Myocyte (in vitro differentiated cells): ENCODE measurements at regions not wholly inside any gene's neighbourhood (a gene's known extent, or its start where the extent isn't known, plus 50 kb on each side); places are given as distances from the start of the nearest gene placed in this dataset.

Source experiments
- DNase-seq: peaks from one replicate; pipeline ENCODE4 v3.0.0-alpha.2; 2012; ENCODE audit warnings: low read depth

DNA sequence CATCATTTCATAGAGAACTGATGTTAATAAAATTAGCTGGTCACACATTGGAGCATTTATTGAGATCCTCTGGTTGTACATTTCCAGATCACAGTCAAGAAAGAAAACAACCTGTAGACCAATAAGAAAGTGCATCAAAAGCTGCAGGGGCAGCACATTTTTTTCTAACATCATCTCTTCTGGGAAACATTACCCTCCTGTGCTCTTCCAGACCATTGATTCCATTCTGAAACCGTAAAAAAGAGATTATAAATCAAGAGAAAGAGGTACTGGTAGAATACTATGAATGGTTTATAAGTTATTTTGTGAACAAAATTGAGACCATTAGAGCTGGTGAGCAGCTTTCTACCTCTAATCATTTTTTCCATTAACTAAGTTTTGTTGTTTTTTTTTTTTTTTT lies 1548.2 kb upstream of the CELF4 start:
- no peak for DNase-seq

DNA sequence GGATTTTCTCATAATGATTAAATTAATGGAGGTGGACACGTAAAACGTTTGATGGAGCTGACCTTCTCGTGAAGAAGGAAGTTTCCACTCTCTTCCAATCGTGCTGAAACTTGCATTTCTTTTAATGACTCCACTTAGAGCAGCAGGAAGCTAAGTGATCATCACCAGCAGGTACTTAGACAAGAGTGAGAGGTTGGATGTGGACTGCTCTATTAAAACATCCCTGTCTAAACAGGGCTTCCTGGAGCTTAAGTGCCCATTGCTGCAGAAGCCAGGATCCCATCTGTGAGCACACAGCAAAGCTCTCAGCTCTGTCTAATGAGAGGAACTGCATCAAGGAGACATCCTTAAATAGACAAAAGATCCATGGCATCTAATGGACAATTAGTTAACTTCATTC lies 1539.5 kb upstream of the CELF4 start:
- no peak for DNase-seq

DNA sequence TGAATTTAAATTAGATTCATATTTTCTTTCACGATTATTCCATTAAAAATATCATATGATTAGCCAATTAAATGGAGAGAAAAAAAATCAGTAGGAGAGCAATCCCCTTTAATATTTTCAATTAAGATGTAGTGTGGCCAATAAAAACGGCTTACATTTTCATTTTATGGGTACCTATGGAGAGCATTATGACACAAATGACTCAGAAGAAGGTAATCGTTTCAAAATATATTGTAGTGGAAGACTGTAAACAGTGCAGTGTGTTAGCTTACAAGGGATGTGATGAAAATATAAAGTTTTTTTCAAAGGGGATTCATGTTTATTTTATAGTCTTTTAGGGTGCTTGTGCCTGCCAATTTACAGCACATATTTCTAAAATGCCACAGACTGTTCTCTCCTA lies 1507.4 kb upstream of the CELF4 start:
- no peak for DNase-seq

DNA sequence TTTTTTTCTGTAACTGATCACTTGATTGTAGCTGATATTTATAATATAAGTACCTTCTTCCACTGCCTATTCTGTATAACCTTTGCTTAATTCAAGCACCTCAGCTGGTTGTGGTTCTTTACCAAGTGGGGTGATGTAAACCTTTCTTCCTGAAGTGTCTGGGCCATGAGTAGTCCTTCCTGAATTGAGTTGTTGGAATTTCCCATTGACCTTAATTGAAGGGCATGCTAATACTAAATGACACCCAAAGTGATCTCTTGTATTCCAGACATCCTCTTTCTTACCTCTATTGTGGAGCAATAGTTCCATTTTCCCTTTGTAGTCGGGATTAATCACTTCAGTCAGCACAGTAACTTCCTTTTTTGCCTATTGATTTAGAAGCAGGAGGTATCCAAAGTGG lies 1496.8 kb upstream of the CELF4 start:
- no peak for DNase-seq

DNA sequence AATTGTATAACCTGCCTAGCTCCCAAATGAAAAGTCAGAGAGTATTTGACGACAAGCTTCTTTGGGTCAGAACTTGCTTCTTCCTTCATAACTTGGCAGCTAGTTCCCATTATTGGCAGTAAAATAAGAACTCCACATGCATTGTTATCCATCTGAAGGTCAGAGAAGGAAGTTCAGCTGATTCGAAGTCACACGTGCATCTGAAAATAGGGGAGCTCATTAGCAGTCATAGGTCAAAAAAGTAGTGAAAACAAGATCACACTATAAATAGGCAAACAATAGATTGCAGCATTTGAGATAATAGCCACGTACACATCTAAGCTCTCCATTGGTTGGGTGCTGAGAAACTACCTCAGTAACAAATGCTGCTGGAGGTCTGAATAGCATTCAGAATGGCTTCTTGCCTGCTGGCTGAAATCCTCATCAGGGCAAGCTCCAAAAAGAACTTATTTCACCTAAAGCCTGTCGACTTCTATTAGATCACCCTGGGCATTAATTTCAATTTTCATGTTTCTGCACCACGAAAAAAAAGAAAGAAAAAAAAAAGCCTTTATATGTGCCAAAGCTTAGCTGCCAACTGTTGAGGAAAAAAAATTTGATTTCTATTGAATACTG lies 1492.9 kb upstream of the CELF4 start:
- no peak for DNase-seq

DNA sequence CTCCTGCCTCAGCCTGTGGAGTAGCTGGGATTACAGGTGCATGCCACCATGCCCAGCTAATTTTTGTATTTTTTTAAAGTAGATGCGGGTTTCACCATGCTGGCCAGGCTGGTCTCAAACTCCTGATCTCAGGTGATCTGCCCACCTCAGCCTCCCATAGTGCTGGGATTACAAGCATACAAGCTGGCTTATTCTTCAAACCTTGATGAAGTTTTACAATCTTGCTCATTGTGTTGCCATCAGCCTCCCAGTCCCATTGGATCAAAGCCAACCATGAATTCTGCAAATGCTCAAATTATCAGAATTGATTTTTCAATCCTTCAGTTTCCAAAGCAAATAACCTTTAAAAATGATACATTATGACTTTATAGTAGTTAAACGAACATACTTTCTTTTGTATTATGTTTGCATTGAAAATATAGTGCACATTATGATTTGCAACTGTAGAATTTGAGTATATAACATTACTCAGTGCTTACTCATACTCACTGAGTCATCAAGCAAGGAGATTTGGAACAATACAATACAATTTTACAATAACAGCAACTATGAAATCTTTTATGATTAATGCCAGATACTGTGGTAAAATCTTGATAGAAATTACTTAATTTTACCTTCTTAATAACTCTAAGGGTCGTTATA lies 1491.9 kb upstream of the CELF4 start:
- no peak for DNase-seq

DNA sequence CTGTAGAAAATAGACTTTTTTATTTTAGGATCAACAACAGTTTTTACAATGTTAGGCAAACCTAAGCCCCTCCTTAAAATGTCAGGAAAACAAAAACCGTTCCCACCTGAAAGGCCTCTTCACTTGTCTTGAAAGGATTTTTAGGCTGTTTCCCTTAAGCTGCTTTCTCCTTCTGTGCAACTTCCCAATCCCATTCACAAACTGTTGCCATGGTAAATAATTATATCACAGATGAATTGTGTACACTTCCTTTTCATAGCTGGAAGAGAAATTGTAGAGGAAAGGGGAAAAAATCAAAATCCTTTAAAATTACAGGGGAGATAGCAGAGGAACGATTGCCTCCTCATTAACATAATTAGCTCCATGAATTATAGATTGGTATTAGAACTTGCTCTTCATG lies 1488.0 kb upstream of the CELF4 start:
- no peak for DNase-seq

DNA sequence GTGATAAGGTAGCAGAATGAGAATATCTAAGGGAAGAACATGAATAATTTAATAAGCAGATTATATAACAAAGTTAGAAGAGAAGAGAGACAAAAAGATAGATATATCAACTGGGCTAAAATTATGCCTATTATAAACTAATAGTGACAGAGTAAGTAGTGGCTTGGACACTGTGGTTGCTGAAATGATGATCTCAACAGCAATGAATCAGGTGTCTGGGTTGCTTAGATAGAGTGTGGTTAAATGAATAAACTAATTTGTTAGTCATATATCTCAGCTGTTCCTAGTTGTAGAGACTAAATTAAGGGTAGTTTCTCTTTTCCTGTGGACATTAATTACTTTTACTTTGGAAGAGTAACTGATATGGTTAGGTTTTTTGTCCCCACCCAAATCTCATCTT lies 1485.4 kb upstream of the CELF4 start:
- DNase-seq, result peak; percentile 38

DNA sequence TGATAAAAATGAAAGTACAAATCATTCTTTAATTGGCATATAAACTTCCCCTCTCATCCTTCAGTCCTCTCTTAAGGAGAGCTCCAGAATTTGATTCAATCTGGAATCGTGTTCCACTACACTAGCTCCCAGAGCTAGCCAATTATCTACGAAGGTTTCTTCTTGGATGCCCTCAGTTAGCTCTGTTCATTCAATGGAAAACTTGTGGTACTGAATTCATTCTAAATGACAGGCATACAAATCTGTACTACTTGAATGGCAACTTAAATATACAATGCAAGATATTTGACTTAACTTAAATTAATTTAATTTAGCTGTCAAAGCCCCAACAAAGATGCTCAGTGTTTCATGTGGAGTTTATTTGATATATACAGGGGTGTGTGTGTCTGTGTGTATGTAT lies 1474.2 kb upstream of the CELF4 start:
- DNase-seq, result no peak

DNA sequence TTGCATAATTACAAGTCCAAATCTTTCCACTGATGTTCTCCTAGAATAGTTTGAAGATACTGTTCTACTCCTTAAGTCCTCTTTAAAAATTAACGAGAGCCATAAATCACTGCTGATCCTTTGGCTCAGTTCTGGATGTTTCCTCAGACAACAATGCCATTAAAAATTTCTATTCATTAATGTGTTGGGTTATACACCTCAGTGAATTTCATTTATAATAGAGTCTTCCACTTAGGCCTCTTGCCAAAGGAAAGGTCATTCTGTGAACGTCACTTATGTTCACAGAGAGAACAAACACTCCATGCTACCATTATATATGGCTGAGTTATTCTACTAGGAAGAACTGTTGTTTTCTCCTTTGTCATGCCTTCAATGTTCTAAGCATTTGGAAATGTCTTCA lies 1472.3 kb upstream of the CELF4 start:
- DNase-seq, result no peak

DNA sequence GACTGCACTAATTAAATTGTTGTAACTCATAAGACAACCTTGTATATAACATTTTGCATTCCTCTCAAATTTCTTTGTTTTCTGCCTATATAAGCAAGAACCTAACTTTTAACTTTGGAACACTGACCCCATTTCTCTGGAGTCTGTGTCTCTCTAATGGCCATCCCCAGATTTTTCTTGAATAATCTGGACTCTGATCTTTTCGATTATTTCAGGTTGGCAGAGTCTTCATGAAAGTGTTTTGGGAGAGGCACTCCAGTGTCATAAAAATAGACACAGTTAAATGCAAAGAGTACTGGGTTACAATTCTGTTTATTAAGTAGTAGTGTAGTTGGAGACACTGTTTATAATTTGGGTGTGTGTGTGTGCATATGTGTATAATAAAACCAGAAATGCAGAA lies 1467.7 kb upstream of the CELF4 start:
- DNase-seq, result no peak

DNA sequence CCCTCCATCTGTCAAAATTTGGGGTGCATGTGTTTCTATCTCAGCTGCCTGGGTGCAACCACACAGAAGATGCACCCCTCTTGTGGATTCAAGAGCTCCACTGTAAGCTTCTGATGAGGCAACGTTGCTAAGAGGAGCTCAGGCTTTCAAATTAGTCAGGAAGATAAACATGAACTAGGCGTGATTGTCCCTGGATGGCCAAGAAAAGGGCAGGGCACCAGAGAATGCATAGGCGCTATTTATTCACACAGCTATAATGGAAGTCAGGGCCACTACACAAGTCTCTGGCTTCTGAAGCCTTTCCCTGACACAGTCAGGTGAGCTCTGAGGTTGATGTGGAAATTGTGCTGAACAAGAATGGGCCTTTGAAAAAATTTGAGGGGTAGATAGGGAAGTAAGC lies 1466.0 kb upstream of the CELF4 start:
- DNase-seq, result no peak

DNA sequence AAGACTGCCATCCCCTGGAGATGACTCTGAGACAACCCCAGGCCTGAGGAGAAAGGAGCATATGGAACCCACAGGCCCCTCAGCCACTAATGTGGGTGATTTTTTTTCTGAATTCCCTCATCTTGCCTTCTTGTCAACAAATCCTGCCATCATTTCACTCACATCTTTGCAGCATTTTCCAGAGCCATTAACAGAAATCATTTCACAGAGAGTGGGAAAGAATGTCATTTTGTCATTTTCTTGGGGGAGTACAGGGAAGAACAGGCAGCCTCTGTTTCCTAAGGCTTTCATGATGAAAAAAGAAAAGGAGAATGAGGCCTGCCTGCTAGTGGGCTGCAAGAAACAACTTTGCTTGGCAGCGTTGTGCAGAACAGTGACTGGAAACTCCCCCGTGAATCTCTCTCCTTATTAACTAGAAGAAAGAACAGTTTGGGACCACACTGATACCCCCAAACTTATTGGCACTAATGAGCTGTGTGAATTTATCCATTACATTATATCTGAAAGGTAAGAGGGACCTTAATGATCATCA lies 1464.6 kb upstream of the CELF4 start:
- DNase-seq, result no peak

DNA sequence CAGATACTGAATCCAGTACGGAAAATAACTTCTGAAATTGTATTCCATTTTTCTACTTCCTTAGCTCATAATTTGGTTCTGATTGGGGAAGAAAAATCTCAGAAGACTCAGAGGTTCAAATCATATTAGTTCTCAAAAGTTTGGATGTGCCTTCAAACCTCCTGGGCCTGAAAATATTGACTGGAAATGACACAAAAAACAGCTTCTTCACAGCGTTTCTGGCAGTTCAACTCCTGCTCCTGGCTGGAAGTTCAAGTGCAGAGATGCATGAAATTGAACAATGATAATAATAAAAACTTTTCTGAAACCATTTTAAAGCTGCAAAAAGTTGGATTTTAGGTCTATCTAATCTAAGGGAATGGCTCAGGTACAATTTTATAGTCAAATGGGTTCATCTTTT lies 1459.9 kb upstream of the CELF4 start:
- no peak for DNase-seq

DNA sequence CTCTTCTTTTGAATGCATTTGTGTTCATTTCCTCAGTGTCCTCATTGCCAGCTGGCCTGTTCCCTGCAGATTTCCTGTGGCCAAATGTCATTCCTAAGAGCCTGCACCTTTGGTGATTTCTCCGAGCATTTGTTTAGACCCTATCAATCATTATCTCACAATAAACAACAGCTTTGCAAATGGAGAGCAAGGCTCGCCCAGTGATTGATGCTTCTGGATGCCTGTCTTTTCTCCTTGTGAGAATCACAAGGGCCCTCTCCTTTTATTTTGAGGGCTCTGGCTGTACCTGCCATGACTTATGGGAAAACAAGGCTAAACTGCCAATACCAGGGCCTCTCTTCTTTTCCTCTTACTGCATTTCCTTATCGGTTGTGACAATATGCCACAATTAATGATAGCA lies 1454.4 kb upstream of the CELF4 start:
- DNase-seq, result no peak

DNA sequence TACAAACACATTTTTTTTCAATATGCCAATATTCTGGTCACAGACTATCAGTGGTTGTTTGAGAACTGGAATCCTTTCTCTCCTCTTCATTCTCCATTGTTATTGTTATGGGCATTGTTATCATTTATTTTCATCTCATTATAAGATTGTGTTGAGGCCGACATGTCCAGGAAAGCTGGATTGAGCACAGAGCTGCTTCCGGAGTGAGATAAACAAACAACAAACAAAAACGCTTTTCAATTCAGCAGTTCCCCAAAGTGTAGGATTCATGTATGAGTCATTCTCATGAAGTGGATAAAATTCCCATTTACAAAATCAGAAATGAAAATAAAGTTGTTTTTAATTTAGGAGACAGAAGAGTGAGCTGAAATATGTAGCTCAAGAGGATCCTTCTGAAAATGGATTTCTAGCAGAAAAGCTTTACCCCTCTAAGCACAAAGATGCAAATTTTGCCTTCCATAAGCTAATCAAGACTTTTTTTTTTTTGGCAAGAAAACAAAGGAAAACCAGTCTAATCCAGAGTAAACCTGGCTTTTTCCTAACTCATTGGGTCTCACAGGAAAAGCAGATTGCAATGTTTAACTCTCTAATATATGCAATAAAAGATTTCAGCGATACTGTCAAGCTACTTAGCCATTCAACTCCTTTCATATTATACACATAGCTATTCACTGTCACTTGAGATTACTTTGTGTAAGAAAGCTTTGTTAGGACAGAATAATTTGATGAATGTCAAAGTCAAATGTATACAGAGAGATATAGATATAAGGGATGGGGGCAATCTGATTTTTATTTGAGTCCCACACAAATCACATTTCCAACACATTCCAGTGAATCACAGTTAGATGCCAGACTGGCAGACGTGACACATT lies 1441.7 kb upstream of the CELF4 start:
- no peak for DNase-seq

DNA sequence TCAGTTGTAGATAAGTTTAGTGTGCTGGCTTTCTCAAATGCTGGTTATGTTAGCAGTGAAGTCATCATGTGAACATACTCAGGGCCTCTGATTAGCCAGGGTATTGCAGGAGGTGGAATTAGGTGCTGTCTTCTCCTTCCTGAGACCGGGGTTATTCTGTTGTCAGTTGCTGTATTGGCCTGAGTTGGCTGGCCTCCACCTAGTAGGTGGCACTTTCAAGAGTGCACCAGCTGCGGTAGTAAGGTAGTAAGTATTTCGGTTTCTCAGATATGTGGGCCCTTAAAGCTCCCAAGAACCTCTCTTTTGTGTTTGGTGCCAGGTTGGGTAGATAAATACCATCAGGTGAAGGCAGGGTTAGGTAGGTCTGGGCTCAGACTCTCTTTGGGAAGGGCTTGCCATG lies 1430.5 kb upstream of the CELF4 start:
- DNase-seq, result no peak

DNA sequence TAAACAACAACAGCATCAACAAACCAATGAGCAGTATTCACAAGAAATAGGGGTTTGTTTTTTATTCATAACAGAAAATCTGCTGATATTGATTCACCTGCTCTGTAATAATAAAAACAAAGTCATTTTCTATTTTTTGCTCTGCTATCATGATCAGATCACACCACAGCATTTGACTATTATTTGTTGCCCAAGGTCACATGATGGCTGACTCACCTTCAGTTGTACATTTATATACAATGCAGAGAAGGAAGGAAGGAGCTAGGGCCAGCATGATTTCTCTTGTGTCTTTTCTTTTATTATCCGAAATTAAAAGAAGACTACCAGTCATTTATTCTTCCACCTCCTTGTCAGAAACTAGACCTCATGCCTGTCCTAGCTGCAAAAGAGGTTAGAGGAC lies 1427.7 kb upstream of the CELF4 start:
- no peak for DNase-seq

DNA sequence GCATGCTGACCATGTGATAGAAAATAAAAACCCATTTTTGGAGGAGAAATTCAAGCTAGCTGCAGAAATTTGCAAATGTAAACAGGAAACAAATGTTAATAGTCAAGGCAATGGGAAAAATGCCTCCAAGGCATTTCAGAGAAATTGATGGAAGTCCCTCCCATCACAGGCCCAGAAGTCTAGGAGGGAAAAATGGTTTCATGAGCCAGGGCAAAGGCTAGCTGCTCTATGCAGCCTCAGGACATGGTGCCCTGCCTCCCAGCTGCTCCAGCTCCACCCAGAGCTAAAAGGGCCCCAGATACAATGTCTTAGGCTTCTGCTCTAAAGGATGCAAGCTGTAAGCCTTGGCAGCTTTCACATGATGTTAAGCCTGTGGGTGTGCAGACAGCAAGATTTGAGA lies 1419.4 kb upstream of the CELF4 start:
- DNase-seq, result no peak

DNA sequence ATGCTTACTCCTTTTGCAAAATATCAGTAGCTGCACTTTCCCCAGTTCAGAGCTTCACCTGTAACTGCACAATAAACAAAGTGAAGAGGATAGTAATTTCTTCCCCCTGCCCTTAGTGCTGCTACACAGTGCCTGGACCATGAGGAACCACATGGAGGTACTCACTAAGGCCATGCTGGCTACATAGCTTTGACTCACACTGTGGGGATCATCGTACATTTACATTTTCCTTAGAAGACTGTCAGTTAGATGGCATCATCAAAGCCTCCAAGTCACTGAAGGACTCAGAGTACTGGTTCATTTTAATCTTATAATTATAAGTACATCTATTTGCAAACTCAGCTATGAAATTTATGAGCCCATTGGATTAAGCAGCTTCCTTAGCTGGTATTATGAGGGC lies 1416.5 kb upstream of the CELF4 start:
- no peak for DNase-seq

DNA sequence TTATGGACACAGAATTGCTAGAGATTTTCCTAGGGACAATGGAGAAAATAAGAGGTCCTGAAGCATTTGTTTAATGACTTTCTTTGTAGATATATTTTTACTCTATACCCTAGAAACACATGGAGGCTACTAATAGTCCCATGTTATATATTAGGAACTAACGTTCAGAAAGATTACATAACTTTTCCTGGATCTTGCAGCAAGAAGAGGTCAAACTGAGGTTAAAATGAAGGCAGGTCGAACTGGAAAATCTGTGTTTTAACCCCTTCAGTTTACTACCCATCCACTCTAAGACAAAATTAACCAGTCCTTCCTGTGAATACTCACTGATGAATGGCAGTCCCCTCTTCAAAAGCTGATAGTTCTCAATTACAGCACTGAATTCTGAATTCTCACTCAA lies 1415.8 kb upstream of the CELF4 start:
- DNase-seq, result no peak

DNA sequence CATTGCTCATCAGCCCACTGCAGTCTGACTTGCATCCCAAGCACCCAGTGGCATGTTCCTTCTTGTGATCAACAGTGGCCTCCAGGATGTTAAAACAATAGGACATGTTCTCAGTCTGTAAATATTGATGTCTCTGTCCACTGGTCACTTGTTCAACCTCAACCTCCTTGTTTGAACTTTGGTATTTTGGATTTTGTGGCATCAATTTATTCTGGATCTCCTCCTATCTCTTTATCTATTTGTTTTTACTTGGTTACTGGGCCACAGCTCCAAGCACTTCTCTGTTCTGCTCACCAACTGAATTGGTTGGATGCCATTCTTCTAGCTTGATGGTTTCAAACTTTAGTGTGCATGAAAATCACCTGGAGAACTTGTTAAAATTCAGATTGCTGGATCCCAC lies 1414.8 kb upstream of the CELF4 start:
- DNase-seq, result no peak
